Testis (tissue), 2 donors: ENCODE measurements at regions not wholly inside any gene's neighbourhood (a gene's known extent, or its start where the extent isn't known, plus 50 kb on each side); places are given as distances from the start of the nearest gene placed in this dataset.

Experiments used
- POLR2A ChIP-seq: fragments of 450-650 bp; IDR thresholded peaks from one replicate; pipeline ENCODE4 v1.6.1; 2017; ENCODE audit warnings: antibody characterized with exemption, mild to moderate bottlenecking, moderate library complexity
- TF ChIP-seq, protein P1 (sequence below), 3 experiments: fragments of 450-650 bp in 2 of 3; fragments of 200-600 bp in 1 of 3; sonication (generic) in 1 of 3; IDR thresholded peaks; one replicate each; pipeline ENCODE4 v1.5.1; 2016 to 2019; ENCODE audit warnings: antibody characterized with exemption in 3 of 3, mild to moderate bottlenecking in 2 of 3, moderate library complexity in 1 of 3

DNA sequence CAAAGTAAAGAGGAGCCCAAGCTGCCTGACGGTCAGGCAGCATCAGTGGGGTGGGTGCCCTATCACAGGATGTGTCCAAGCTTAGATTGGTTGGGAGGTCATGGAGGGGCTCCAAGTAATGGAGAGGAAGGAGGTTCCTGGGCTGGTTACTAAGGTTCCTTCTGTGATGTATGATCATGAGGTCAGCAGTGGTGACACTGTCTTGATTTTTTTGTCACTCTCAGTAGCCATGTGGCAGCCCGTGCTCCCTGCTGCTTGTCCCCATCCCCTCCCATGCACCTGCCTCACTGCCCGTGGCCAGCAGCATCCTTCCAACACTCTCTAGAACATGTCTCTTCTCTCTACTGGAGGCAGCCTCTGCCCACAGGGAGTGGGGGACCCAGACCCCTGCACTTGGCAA lies 261.7 kb downstream of the TLE3 start:
- TF ChIP-seq, protein P1, sequence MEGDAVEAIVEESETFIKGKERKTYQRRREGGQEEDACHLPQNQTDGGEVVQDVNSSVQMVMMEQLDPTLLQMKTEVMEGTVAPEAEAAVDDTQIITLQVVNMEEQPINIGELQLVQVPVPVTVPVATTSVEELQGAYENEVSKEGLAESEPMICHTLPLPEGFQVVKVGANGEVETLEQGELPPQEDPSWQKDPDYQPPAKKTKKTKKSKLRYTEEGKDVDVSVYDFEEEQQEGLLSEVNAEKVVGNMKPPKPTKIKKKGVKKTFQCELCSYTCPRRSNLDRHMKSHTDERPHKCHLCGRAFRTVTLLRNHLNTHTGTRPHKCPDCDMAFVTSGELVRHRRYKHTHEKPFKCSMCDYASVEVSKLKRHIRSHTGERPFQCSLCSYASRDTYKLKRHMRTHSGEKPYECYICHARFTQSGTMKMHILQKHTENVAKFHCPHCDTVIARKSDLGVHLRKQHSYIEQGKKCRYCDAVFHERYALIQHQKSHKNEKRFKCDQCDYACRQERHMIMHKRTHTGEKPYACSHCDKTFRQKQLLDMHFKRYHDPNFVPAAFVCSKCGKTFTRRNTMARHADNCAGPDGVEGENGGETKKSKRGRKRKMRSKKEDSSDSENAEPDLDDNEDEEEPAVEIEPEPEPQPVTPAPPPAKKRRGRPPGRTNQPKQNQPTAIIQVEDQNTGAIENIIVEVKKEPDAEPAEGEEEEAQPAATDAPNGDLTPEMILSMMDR (IDR thresholded peaks at IDR 0.05), result no peak
- TF ChIP-seq POLR2A, result no peak
